ENCODE measurements at regions not wholly inside any gene's neighbourhood (a gene's known extent, or its start where the extent isn't known, plus 50 kb on each side); places are given as distances from the start of the nearest gene placed in this dataset.

GRCh38 chr14:100638211-100638855, 51.1 kb upstream of the BEGAIN start:
- DNase-seq, result no peak

GRCh38 chr14:100639280-100639679, 52.1 kb upstream of the BEGAIN start:
- no peak for DNase-seq

GRCh38 chr14:100640471-100641273, 53.5 kb upstream of the BEGAIN start:
- DNase-seq, result no peak

GRCh38 chr14:100641274-100641860, 54.1 kb upstream of the BEGAIN start:
- DNase-seq, result no peak

GRCh38 chr14:100643426-100643825, 56.2 kb upstream of the BEGAIN start:
- DNase-seq, result no peak

- no peak for DNase-seq
Observed at GRCh38 chr14:100644383-100644782, 57.2 kb upstream of the BEGAIN start.

GRCh38 chr14:100644784-100645183, 57.6 kb upstream of the BEGAIN start:
- DNase-seq, result no peak

- peak in 52 of 58 donors; percentile 7 to 81 (median 58) for DNase-seq
Observed at GRCh38 chr14:100645196-100645981, 58.2 kb upstream of the BEGAIN start.

- DNase-seq, result no peak
Observed at GRCh38 chr14:100645982-100646314, 58.7 kb upstream of the BEGAIN start.

GRCh38 chr14:100648474-100649172, 61.4 kb upstream of the BEGAIN start:
- DNase-seq, result no peak

GRCh38 chr14:100649173-100649519, 61.9 kb upstream of the BEGAIN start:
- DNase-seq, result no peak

GRCh38 chr14:100651999-100652508, 64.8 kb upstream of the BEGAIN start:
- no peak for DNase-seq

GRCh38 chr14:100652744-100653143, 65.5 kb upstream of the BEGAIN start:
- DNase-seq, result no peak

- DNase-seq, result no peak
Observed at GRCh38 chr14:100653409-100653808, 66.2 kb upstream of the BEGAIN start.

GRCh38 chr14:100654025-100654813, 67.0 kb upstream of the BEGAIN start:
- no peak for DNase-seq

- DNase-seq, result no peak
Observed at GRCh38 chr14:100654814-100655740, 67.9 kb upstream of the BEGAIN start.

- DNase-seq, result no peak
Observed at GRCh38 chr14:100655741-100656085, 68.5 kb upstream of the BEGAIN start.

GRCh38 chr14:100656996-100657395, 69.7 kb upstream of the DLK1 start:
- no peak for DNase-seq

- DNase-seq, result no peak
Observed at GRCh38 chr14:100657780-100658179, 68.9 kb upstream of the DLK1 start.
